Natural killer cell (primary cell): ENCODE measurements at regions not wholly inside any gene's neighbourhood (a gene's known extent, or its start where the extent isn't known, plus 50 kb on each side); places are given as distances from the start of the nearest gene placed in this dataset.

Experiments used
- ATAC-seq, 3 donors: fragments of 150-1000 bp in 2 of 3; fragments of 200-7000 bp in 1 of 3; cut with Tn5 transposase; 1 replicate in 1 of 3; 2 replicates in 2 of 3; pipeline ENCODE4 v1.10.0; 2021; ENCODE audit warnings: mild to moderate bottlenecking in 2 of 3, moderate library complexity in 2 of 3
- DNase-seq, 2 donors: peaks; one replicate each; pipeline versions ENCODE4 v3.0.0 to v3.0.0-alpha.2; 2013 to 2021; ENCODE audit warnings: mixed read lengths in 1 of 2
- H3K27ac ChIP-seq: one replicate; pipeline ENCODE4 v1.5.1; 2013; ENCODE audit warnings: mild to moderate bottlenecking, low read length
- H3K27me3 ChIP-seq: one replicate; pipeline ENCODE4 v1.6.1; 2013; ENCODE audit warnings: low read length; ENCODE audit not compliant: control insufficient read depth, insufficient read depth
- H3K36me3 ChIP-seq: one replicate; pipeline ENCODE4 v1.6.1; 2013; ENCODE audit warnings: low read length; ENCODE audit not compliant: control insufficient read depth, insufficient read depth
- H3K4me1 ChIP-seq: one replicate; pipeline ENCODE4 v1.6.1; 2013; ENCODE audit warnings: low read length; ENCODE audit not compliant: control insufficient read depth, insufficient read depth
- H3K4me3 ChIP-seq: one replicate; pipeline ENCODE4 v1.5.1; 2013; ENCODE audit warnings: low read length
- H3K9me3 ChIP-seq: one replicate; pipeline ENCODE4 v1.6.1; 2013; ENCODE audit warnings: low read length; ENCODE audit not compliant: control insufficient read depth, insufficient read depth
- H3K27ac Mint-ChIP-seq, 2 donors: one replicate each; pipeline ENCODE4 v1.8.0; 2022; ENCODE audit warnings: mild to moderate bottlenecking in 2 of 2, mixed read lengths in 2 of 2, moderate library complexity in 1 of 2
- H3K27me3 Mint-ChIP-seq, 2 donors: one replicate each; pipeline ENCODE4 v1.8.0; 2022; ENCODE audit warnings: low read depth in 2 of 2, mixed read lengths in 2 of 2
- H3K36me3 Mint-ChIP-seq: one replicate; pipeline ENCODE4 v1.8.0; 2022; ENCODE audit warnings: mixed read lengths
- H3K4me1 Mint-ChIP-seq, 2 donors: one replicate each; pipeline ENCODE4 v1.8.0; 2022; ENCODE audit warnings: mixed read lengths in 2 of 2
- H3K4me3 Mint-ChIP-seq: one replicate; pipeline ENCODE4 v1.8.0; 2022; ENCODE audit warnings: mild to moderate bottlenecking, moderate library complexity, mixed read lengths
- H3K9me3 Mint-ChIP-seq, 2 donors: one replicate each; pipeline ENCODE4 v1.8.0; 2022; ENCODE audit warnings: mixed read lengths in 2 of 2
- CTCF ChIP-seq: fragments of 200-600 bp; IDR thresholded peaks from one replicate; pipeline ENCODE4 v1.8.0; 2022; ENCODE audit warnings: antibody characterized with exemption
- WGBS: methylation state at CpG from one replicate; pipeline ENCODE4 v1.1.7; 2013; ENCODE audit warnings: missing lambda C conversion rate; ENCODE audit not compliant: insufficient coverage; 5-methylcytosine and 5-hydroxymethylcytosine counted together
- intact Hi-C: fragments of 100-400 bp; cut with micrococcal nuclease; formaldehyde crosslinking; loops from one replicate; pipeline ENCODE4 v1.14.2; 2022

- no peak for DNase-seq
- H3K27ac Mint-ChIP-seq: no peak overlapping the region
- TF ChIP-seq CTCF: no peak
- H3K4me1 Mint-ChIP-seq: no peaks in the 10 kb centered on the region
- no peak for ATAC-seq
- no peak overlapping the region for H3K4me3 Mint-ChIP-seq
- no peaks in the 10 kb centered on the region for H3K36me3 Mint-ChIP-seq
- intact Hi-C loops: no loop called here
- Histone ChIP-seq H3K27me3 (no peaks in the 10 kb centered on the region), H3K4me3 (no peak overlapping the region), H3K4me1 (no peaks in the 10 kb centered on the region), H3K36me3 (no peaks in the 10 kb centered on the region), H3K27ac (no peak overlapping the region), H3K9me3 (peaks cover 2% of the 10 kb centered on the region)
- 89% methylated on average over 4 of the region's 7 CpGs for WGBS
- H3K9me3 Mint-ChIP-seq: peaks cover 6 to 10% of the 10 kb centered on the region in 2 donors
- H3K27me3 Mint-ChIP-seq: no peaks in the 10 kb centered on the region
Observed at GRCh38 chr7:9671979-9672917, 1238.8 kb downstream of the NXPH1 start.

- Histone ChIP-seq H3K4me1 (no peaks in the 10 kb centered on the region), H3K36me3 (no peaks in the 10 kb centered on the region), H3K27me3 (no peaks in the 10 kb centered on the region), H3K27ac (no peak overlapping the region), H3K9me3 (peaks cover 2% of the 10 kb centered on the region), H3K4me3 (no peak overlapping the region)
- Mint-ChIP-seq H3K9me3 (peaks cover 5 to 10% of the 10 kb centered on the region in 2 donors), H3K4me3 (no peak overlapping the region), H3K4me1 (no peaks in the 10 kb centered on the region), H3K27ac (no peak overlapping the region), H3K27me3 (no peaks in the 10 kb centered on the region), H3K36me3 (no peaks in the 10 kb centered on the region)
- DNase-seq: no peak
- intact Hi-C loops: no loop called here
- ATAC-seq: no peak
- 100% methylated on average over 2 of the region's 2 CpGs for WGBS
- no peak for TF ChIP-seq CTCF
Observed at GRCh38 chr7:9680713-9681112, 1247.3 kb downstream of the NXPH1 start.

- no peak for TF ChIP-seq CTCF
- peaks cover 2% of the 10 kb centered on the region for H3K9me3 ChIP-seq
- no peak overlapping the region for H3K27ac ChIP-seq
- DNase-seq (no peak), ATAC-seq (no peak)
- Mint-ChIP-seq H3K4me3 (no peak overlapping the region), H3K4me1 (no peaks in the 10 kb centered on the region), H3K36me3 (no peaks in the 10 kb centered on the region), H3K27me3 (no peaks in the 10 kb centered on the region), H3K27ac (no peak overlapping the region), H3K9me3 (peaks cover 5 to 10% of the 10 kb centered on the region in 2 donors)
- no peaks in the 10 kb centered on the region for H3K36me3 ChIP-seq
- intact Hi-C loops: no loop called here
- H3K4me3 ChIP-seq: no peak overlapping the region
- H3K4me1 ChIP-seq: no peaks in the 10 kb centered on the region
- H3K27me3 ChIP-seq: no peaks in the 10 kb centered on the region
- WGBS: 92% methylated on average over 2 of the region's 4 CpGs
Observed at GRCh38 chr7:9681284-9681683, 1247.9 kb downstream of the NXPH1 start.

- no peak overlapping the region for H3K4me3 ChIP-seq
- 83% methylated on average over 2 of the region's 2 CpGs for WGBS
- no peaks in the 10 kb centered on the region for H3K36me3 ChIP-seq
- H3K9me3 ChIP-seq: peaks cover 15% of the 10 kb centered on the region
- no peak overlapping the region for H3K4me3 Mint-ChIP-seq
- no peak overlapping the region for H3K27ac ChIP-seq
- no peaks in the 10 kb centered on the region for H3K36me3 Mint-ChIP-seq
- H3K9me3 Mint-ChIP-seq: peaks cover 14 to 15% of the 10 kb centered on the region in 2 donors
- no peaks in the 10 kb centered on the region for H3K27me3 ChIP-seq
- H3K27me3 Mint-ChIP-seq: no peaks in the 10 kb centered on the region
- H3K4me1 ChIP-seq: no peaks in the 10 kb centered on the region
- H3K4me1 Mint-ChIP-seq: no peaks in the 10 kb centered on the region
- H3K27ac Mint-ChIP-seq: no peak overlapping the region
- intact Hi-C loops: no loop called here
- DNase-seq: no peak
- no peak for ATAC-seq
- no peak for TF ChIP-seq CTCF
Observed at GRCh38 chr7:9691286-9691685, 1257.9 kb downstream of the NXPH1 start.
